SK-MEL-5 (cell line): ENCODE measurements at regions not wholly inside any gene's neighbourhood (a gene's known extent, or its start where the extent isn't known, plus 50 kb on each side); places are given as distances from the start of the nearest gene placed in this dataset.

Experiments
- DNase-seq: peaks from one replicate; pipeline ENCODE4 v3.0.0-alpha.2; 2016; ENCODE audit warnings: low read depth, low spot score
- in situ Hi-C: cut with HindIII; loops from 2 replicates; pipeline ENCODE4 v1.10.0; 2016; ENCODE audit warnings: low sequenced_read_pairs, high pct_unique_total_duplicates, low pct_unique_long_range_greater_than_20kb

DNA sequence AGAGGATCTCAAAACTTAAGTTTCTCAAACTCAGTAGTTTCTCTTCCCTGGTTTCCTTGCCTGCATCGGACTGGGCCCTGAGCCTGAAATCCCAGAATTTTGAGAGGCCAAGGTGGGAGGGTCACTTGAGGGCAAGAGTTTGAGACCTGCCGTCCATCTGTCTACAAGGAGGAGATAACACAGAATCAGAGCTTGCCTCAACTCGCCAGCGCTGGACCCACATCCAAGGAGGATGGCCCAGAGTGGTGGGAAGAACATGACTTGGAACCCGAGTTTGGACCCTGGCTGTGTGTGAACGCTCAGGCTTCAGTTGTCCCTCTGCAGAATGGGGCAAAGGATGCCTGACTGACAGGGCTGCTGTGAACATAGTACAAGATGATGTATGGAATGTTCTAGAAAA lies 80.1 kb downstream of the MCFD2 start:
- in situ Hi-C loops, result no loop called here
- no peak for DNase-seq

DNA sequence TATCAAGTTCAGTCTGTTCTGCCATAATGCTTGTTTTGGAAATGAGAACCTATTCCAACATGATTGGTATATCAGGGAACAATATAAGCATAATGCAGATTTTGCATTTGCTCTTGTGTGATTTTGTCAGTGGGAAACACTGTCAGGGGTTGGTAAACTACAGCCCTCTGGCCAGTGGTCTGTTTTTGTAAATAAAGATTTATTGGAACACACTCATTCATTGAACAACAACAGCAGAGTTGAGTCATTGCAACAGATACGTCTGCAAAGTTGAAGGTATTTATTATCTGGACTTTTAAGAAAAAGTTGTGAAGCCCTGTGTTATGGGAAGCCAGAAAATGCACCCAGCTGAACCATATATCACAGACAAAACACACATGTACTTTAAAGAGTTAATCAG lies 83.1 kb downstream of the MCFD2 start:
- no peak for DNase-seq
- in situ Hi-C loops, result no loop called here

DNA sequence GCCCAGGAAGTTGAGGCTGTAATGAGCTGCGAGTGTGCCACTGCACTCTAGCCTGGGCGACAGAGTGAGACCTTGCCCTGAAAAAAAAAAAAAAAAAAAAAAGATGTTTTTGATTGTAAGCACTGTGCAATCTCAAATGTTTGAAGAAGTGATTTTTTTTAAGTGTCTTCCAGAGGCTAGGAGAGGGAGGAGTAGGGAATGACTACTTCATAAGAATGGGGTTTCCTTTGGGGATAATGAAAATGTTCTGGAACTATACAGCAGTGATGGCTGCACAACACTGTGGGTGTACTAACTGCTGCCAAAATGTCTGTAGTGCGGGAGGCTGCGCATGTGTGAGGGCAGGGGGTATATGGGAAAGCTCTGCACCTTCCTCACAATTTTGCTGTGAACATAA lies 83.7 kb downstream of the MCFD2 start:
- in situ Hi-C loops, result no loop called here
- no peak for DNase-seq

DNA sequence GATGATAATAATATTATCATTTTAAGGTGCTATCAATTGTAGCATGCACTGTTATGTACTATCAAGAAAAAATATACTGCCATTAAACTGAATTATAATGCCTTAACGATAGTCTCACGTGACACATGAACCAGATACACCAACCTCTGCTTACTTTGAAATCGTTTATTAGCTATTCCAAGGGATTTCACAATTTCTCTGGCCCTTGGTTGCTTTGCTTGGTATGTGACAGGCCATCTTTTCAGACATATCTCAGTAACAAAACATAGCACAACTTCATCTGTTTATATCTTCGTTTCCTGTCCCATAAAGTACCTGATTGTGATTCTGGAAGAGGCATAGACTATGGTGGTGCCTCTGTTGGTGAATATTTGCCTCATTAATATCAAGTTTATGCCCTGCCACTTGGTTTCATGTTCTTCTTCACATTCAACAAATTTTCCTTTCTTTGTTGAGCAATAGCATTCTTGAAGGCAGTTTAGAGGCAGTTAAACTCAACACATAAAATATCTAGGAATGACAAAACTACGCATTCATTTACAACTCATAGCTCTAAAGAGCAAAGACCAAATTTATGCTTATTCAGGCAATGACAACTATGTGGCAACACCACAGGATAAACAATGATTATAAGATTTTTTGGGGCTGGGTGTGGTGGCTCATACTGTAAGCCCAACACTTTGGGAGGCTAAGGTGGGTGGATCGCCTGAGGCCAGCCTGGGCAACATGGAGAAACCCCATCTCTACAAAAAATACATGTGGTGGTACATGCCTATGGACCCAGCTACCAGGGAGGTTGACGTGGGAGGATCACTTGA lies 84.3 kb downstream of the MCFD2 start:
- DNase-seq, result no peak
- in situ Hi-C loops, result no loop called here

DNA sequence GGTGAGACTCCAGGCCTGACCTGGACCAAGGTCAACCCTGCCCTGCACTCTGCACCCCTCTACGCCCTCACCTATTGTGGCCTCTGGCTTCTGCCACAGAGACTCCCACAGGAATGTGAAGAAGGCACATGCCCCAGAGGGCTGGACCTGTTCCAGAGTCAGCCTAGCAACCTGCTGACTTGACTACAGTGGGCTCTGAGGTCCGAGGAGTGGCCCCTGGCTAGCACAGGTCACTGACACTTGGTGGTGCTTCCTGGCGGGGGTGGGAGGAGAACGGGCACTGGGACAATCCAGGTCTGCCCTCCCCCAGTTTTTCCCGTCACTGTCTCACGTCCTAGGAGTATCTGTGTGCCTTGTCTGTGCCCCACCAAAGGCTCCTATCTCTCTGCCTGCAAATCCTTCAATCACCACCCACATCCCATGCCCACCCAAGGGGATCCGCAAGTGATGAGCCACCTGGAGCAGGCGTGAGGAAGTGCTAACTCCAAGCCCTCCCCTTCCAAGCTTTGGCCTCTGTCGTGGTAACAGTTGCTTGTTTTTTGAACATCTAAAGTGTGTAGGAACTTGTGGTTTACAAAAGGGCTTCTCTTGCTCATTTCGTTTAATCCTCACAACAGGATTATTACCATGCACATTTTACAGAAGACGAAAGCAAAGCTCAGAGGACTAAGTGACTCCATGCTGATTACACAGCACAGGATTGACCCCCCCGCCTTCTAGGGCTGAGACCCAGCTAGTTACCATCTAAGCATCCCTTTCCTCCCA lies 86.2 kb downstream of the MCFD2 start:
- in situ Hi-C loops, result no loop called here
- no peak for DNase-seq

DNA sequence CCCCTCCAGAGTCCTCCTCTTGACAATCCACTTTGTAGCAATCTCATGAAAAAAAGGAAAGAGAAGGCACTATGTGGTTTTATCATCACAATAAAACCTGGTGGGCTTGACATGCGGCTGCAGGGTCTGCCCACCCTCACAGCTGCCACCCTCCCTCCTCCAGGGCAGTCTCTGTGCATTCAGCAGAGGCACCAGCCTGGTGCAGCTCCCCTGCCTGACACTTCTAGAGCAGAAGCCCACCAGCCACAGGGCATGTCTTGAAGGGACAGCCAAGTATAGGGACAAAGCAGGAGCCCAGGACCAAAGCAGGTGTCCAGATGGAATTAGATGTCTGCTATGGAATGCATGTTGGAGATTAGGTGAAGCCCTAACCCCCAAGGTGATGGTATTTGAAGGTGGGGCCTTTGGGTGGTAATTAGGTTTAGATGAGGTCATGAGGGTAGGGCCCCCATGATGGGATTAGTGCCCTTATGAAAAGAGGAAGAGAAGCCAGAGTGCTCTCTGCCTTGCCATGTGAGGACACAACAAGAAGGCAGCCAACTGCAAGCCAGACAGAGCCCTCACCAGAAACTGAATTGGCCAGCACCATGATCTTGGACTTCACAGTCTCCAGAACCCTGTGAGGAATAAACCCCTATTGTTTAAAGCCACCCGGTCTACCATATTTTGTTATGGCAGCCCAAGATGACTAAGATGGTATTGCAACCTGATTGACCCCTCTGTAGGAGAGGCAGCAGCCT lies 86.9 kb downstream of the MCFD2 start:
- in situ Hi-C loops, result no loop called here

DNA sequence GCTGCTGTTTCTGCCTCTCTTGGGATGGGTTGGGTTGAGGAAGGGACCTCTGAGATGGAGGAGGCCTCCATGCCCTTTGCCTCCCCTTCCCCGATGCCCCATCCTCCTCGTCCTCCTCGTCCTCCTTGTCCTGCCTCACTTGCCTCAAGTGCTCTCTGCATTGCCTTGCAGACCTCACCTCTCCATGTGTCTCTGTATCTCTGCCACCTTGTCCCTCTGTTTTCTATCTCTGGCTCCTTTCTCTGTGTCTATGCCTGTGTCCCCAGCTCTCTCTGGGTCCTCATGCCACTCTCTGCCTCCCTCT lies 87.5 kb downstream of the MCFD2 start:
- in situ Hi-C loops, result no loop called here

More for the DNA sequence above, 86.9 kb downstream of the MCFD2 start:
- no peak for DNase-seq

DNA sequence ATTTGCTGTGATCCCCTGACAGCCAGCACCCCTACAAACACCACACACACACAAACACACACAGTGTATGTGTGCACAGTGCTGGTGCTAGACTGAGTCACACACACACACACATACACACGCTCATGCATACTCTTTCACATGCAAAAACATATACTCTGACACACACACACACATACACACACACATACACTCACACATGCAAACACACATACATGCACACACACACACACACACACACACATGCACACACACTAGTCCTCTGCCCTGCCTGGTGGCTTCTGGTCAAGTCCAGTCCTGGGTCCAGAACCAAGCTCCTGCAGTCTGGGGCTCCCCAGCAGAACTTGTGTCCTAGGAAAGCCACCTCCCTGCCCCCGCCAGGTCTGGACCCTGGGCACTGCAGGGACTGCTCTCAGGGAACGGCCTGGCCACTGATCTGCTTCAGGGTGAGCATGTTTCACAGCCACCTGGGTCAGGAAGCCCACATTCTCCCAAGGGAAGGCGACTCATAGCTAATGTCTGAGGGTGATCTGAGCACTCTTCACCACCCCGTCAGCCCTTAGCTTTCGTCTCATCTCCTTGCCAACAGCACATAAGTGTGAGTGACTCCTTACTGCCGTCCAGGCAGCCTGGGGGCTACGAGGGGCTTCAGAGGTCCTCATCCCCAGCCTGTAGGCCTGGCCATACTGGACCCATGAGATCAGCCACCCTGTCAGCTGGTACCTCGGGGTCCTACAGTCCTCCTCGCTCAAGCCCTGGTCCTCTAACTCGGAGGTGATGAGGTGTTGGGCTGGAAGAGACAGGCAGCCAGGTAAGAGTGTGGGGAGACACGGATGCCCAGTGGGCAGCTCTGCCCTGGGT lies 88.1 kb downstream of the MCFD2 start:
- no peak for DNase-seq
- in situ Hi-C loops, result no loop called here

More for the DNA sequence above, 87.5 kb downstream of the MCFD2 start:
- DNase-seq, result no peak

DNA sequence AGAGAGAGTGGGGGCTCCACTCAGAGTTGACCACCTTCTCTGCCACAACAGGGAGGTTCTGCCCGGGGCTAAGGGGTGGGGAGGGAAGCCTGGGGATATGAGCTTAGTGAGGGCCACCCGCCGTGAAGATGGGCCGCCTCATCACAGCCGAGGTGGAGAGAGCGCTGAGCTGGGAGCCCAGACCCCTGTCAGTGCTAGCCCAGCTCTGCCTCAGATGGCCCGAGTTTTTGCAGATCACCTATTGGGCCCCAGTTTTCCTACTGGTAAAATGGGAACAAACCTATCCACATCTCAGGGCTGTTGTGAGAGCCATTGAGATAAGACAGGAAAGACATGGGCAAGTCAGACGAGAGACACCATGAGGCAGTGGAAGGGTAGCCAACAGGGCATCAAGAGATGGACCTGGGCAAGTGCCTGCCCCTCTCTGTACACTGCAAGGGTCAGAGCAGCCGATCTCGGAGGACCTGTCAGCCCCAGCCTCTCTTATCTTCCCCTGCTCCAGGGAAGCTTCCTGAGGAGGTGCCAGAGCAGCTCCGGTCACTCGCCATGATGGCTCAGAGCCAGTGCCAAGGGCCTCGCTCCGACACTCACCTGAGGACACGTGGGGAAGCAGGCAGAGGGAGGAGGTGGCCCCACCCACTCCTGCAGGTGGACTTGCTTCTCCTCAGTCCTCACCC lies 88.9 kb downstream of the MCFD2 start:
- DNase-seq, result no peak
- in situ Hi-C loops, result no loop called here

DNA sequence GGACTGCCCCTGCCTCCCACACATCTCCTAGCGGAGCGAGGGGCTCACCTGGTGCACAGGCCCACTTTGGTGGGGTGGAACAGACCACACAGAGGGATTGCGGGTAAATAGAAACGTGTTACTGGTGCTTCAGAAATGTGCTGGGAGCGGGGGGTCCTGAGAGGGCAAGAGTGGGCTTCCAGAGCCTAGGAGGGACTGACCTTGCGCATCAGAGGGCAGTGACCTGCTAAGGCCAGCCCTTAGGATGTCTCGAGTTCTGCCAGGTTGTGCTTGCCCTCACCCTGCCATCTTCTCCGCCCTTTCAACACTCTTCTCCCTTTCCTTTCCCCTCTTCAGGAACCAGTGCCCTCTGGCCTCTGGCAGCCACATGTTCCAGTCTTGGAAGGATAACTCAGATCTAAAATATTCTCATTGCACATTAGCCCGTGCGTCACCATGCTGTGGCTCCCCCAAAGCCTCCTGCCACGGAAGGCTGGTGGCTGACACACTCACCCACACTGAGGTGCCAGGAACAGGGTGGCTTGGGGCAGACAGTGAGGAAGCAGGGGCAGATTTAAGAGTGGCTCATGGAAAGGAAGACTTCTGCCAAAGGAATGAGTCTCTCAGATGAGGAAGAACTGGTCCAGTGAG lies 89.6 kb downstream of the MCFD2 start:
- no peak for DNase-seq
- in situ Hi-C loops, result no loop called here

DNA sequence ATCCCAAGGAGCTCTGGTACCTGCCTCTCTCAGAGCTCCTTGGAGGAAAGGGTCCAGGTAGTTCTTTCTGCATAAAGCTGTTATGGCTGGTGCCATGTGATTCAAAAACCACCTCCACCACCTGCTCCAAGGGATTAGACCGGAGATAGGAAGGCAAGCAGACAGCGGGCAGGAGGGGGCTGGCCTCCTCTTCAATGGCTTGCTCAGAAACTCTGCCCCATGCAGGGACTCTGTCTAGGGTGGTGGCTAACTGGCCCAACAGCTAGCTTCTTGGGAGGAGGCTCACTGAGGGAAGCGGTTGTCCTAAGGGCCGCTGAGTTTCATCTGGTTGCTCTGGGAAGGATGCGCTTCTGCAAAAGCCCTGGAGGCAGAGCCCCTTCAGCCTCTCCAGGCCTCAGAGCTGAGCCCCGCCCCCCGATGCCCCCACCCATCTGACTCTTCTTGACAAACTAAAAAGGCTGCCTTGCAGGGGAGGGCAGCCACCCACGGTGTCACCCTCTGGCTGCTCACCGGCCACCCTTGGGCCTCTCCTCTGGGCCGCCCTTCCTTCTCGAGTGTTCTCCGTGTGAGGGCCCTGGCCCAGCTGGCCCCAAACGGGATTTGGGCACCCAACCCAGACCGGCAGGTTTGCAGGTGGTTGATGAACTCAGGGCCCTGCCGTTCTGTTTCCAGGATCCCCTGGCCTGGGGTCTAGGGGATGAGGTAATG lies 90.2 kb downstream of the MCFD2 start:
- in situ Hi-C loops, result no loop called here
- DNase-seq, result no peak

DNA sequence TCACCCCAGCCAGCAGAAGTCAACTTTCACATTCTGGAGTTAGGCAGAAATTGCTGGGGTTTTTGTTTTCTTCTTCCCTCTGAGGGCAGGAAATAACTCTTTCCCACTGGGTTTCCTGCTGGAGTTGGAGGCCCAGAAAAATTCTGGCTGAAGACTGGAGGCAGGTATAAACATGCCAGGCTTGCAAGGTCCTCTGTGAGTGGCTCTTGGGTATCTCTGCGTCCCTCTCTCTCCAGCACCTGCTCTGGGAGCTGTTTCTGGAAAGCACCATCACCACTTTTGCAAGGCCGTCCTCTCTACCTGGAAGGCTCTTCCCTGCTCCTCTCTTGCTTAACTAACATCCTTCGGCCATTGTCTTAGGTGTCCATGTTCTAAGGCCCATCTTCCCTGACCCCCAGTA lies 91.0 kb downstream of the MCFD2 start:
- no peak for DNase-seq
- in situ Hi-C loops, result no loop called here

DNA sequence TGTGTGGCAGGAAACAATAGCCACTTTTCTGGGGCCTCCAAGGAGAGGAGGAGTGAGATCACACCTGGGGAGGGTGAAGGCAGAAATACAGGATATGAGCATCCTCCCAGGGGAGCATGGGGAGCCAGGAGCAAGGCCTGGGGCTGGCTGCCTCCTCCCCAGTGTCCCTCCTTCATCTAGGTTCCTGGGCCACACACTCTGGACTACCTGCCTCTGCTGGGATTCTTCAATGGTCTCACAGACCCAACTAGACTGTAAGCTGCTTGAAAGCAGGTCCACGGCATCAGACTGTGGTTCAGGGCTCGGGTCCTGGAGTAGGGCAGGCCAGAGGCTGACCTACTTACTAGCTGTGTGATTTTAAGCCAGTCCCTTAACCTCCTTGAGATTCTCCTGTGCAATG lies 94.0 kb downstream of the MCFD2 start:
- in situ Hi-C loops, result no loop called here
- no peak for DNase-seq

DNA sequence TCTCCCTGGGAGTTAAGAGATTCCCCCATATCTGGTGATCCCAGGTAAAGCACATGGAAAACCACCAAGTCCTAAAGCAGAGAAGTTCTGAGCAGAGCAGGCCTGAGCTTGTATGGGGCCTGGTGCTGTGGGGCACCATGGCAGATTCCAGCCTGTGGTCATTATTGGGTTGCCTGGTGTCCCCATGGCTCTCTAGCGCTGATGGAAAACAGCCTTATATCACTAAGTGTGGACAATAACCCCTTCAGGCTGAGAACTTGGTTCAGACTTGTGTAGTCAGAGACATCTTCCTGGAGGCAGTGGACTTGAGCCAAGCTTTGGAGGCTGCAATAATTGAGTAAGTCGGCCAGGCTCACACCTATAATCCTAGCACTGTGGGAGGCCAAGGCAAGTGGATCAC lies 96.8 kb downstream of the MCFD2 start:
- no peak for DNase-seq
- in situ Hi-C loops, result no loop called here

DNA sequence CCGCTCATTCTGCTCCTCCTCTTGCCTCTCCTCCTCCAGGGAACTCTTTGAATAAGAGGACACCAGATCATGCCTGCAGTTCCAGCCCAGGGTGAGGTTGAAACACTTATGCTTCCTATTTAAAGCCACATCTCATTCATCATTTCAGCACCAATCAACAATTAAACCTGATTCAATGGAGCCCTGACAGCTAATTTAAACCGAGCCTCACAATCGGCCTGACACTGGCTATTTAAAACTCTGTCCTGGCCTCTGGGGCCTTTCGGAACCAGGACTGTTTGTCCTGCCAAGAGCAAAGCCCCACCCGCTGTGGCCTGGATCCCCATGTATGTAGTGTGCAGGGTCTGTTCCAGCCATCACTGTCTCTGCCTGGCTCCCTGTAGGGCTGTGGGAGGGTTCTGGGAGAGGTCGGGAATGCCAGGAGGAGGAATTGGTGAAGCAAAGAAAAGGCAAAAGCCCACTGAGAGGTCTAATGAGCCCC lies 97.4 kb downstream of the MCFD2 start:
- no peak for DNase-seq
- in situ Hi-C loops, result no loop called here
